Activated CD8-positive, alpha-beta T cell treated with anti-CD3 and anti-CD28 coated beads for 36 hours (primary cell): ENCODE measurements at regions not wholly inside any gene's neighbourhood (a gene's known extent, or its start where the extent isn't known, plus 50 kb on each side); places are given as distances from the start of the nearest gene placed in this dataset.

ENCODE experiments used
- ATAC-seq: fragments of 200-7000 bp; cut with Tn5 transposase; one replicate; pipeline ENCODE4 v1.10.0; 2021; ENCODE audit warnings: mild to moderate bottlenecking, moderate library complexity
- CTCF ChIA-PET: fragments of 350-600 bp; sonication (Branson Sonifier 250); formaldehyde crosslinking; loops from one replicate; lab custom pipeline; 2021; ENCODE audit warnings: antibody characterized with exemption; lab: Charles Lee
- POLR2A ChIA-PET: fragments of 350-600 bp; sonication (Branson Sonifier 250); formaldehyde crosslinking; loops from one replicate; lab custom pipeline; 2021; ENCODE audit warnings: antibody characterized with exemption; lab: Charles Lee
- DNase-seq: peaks from one replicate; pipeline ENCODE4 v3.0.0-alpha.2; 2020
- H3K27ac Mint-ChIP-seq: one replicate; pipeline ENCODE4 v1.8.0; 2021; ENCODE audit warnings: mild to moderate bottlenecking, mixed read lengths
- H3K27me3 Mint-ChIP-seq: one replicate; pipeline ENCODE4 v1.8.0; 2021; ENCODE audit warnings: mixed read lengths
- H3K36me3 Mint-ChIP-seq: one replicate; pipeline ENCODE4 v1.8.0; 2021; ENCODE audit warnings: low read depth, mixed read lengths
- H3K4me1 Mint-ChIP-seq: one replicate; pipeline ENCODE4 v1.8.0; 2021; ENCODE audit warnings: low read depth, mixed read lengths
- H3K4me3 Mint-ChIP-seq: one replicate; pipeline ENCODE4 v1.8.0; 2021; ENCODE audit warnings: mild to moderate bottlenecking, moderate library complexity, mixed read lengths
- H3K9me3 Mint-ChIP-seq: one replicate; pipeline ENCODE4 v1.8.0; 2021; ENCODE audit warnings: mixed read lengths
- intact Hi-C: fragments of 100-400 bp; cut with micrococcal nuclease; formaldehyde crosslinking; loops from one replicate; pipeline ENCODE4 v1.10.0; 2022
- TF ChIP-seq, protein P1 (sequence below): fragments of 200-600 bp; IDR thresholded peaks from one replicate; pipeline ENCODE4 v1.8.0; 2022; ENCODE audit warnings: antibody characterized with exemption, mild to moderate bottlenecking

DNA sequence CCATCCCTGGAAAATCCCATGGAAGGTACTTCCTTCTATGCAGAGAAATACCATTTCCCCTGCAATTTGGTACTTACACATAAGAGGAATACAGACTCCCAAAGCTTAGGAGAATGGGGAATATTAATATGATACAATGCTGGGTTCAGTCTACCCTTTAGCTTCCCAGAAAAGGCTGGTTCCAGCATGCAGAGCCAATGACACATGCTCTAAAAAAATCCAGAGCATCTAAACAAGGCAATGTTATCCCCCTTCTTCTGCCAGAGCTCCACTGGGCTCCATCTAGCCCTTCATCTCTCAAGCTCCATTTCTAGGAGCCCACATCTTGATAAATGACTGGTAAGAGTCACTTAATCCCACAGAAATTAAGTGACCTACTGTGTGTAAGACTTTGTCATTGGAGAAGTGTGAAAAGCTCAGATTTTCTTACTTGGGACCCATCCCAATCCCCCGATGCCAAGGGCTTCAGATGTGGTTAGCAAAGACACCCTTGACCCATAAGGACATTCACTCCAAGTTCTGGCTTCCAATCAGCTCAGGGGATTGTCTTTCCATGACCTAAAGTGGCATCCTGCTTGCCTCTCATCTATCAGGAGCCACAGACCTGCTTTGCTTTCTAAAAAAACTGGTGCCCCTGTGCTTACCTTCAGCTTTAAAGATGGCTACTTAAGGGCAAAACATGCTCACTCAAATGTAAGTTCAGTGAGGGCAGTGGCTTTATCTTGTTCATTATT is 137.5 kb downstream of the UNC5CL start:
- Mint-ChIP-seq H3K27me3 (peaks cover 12% of the 10 kb centered on the region), H3K4me3 (no peak overlapping the region), H3K9me3 (no peaks in the 10 kb centered on the region), H3K27ac (no peak overlapping the region), H3K4me1 (no peaks in the 10 kb centered on the region), H3K36me3 (no peaks in the 10 kb centered on the region)
- ChIA-PET POLR2A (no interaction called here), CTCF (no interaction called here)
- ATAC-seq (no peak), DNase-seq (no peak)
- TF ChIP-seq, protein P1, sequence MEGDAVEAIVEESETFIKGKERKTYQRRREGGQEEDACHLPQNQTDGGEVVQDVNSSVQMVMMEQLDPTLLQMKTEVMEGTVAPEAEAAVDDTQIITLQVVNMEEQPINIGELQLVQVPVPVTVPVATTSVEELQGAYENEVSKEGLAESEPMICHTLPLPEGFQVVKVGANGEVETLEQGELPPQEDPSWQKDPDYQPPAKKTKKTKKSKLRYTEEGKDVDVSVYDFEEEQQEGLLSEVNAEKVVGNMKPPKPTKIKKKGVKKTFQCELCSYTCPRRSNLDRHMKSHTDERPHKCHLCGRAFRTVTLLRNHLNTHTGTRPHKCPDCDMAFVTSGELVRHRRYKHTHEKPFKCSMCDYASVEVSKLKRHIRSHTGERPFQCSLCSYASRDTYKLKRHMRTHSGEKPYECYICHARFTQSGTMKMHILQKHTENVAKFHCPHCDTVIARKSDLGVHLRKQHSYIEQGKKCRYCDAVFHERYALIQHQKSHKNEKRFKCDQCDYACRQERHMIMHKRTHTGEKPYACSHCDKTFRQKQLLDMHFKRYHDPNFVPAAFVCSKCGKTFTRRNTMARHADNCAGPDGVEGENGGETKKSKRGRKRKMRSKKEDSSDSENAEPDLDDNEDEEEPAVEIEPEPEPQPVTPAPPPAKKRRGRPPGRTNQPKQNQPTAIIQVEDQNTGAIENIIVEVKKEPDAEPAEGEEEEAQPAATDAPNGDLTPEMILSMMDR = no peak
- intact Hi-C loops = no loop called here

DNA sequence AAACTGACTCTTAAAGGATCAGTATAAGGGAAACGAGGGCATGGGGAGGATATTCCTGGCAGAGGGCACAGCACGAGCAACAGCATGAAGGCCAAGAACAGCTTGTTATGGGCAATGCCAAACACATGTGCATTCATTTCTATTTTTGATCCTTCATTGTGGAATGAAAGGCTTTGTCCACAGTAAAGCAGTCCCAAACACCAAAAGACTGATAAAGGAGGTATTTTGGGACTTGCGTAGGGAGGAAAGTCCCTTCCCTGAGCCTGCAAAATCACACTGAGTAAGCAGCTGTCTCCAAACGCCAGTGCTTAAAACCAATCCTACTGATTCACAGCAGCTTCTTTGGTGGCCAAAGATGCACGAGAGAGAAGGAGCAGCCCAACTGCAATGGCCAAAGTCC is 138.2 kb downstream of the UNC5CL start:
- Mint-ChIP-seq H3K4me3 (no peak overlapping the region), H3K27ac (no peak overlapping the region), H3K4me1 (no peaks in the 10 kb centered on the region), H3K9me3 (no peaks in the 10 kb centered on the region), H3K36me3 (no peaks in the 10 kb centered on the region), H3K27me3 (peaks cover 12% of the 10 kb centered on the region)
- DNase-seq (no peak), ATAC-seq (no peak)
- TF ChIP-seq, protein P1 = no peak
- CTCF ChIA-PET = no interaction called here
- intact Hi-C loops = no loop called here
- POLR2A ChIA-PET = no interaction called here

DNA sequence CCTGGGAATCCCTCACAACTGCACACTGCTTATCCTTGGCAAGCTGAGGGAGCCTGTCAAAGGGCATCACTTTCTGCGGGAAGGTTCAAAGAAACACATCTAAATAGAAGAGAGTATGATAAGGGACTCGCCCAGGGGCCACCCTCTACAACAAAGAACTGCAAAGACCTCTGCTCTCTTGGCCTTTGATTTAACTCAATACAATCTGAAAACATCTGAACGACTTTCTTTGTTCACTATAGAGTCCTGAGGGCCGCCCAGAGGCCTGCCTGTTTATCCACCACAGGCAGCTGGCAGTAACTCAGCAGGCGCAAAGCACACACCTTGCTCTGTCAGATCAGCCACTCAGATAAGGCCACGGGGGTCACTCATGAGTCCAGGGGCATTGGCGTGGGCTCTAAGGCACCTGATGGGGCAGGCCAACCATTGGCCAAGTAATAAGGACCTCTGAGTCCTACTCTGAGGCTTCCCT is 139.3 kb downstream of the UNC5CL start:
- no peak overlapping the region for H3K27ac Mint-ChIP-seq
- peaks cover 11% of the 10 kb centered on the region for H3K27me3 Mint-ChIP-seq
- TF ChIP-seq, protein P1 = no peak
- H3K4me3 Mint-ChIP-seq = no peak overlapping the region
- CTCF ChIA-PET = no interaction called here
- no peaks in the 10 kb centered on the region for H3K4me1 Mint-ChIP-seq
- H3K9me3 Mint-ChIP-seq = no peaks in the 10 kb centered on the region
- no peaks in the 10 kb centered on the region for H3K36me3 Mint-ChIP-seq
- ATAC-seq = no peak
- intact Hi-C loops = no loop called here
- POLR2A ChIA-PET = no interaction called here
- no peak for DNase-seq

DNA sequence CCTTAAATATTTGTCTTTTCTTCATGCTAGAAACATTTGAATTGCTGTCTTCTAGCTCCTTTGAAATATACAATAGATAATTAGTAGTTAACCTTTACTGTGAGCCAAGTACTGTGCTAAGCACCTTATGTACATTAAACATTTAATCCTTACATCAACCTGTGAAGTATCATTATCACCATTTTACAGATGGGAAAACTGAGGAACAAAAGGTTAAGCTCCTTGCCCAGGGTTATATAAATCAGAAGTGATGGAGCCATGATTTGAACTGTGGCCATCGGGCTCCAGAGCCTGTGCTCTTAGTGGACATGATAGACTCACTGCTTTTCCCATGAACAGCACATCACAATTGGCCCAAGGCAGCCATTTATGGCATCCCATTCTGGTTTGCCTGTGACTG is 140.9 kb downstream of the UNC5CL start:
- CTCF ChIA-PET = no interaction called here
- H3K27me3 Mint-ChIP-seq = peaks cover 7% of the 10 kb centered on the region

DNA sequence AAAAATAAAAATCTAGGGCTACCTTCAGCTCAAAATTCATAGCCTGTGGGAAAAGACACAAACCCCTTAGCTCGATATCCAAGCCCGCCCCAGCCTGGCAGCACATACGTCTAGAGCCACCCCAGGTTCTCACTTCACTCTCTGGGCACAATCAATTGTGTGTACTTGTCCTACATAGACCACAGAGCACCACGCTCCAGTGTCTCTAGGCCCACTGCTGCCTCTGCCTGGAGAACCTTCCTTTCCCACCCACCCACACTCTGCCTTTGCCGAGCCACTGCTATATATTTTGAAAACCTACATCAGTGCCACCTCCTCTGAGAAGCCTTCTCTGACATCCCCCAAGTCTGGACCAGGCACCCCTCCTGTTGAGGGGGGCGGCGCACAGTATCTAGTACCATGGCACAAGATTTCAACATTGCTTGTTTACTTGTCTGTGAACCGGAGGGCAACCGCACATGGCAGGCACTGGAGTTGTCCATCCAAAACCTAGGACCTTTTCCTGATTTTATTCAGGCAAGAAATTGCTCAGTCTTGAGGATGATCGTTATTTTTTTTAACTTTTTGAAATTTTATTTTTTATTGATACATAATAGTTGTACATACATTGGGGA is 141.5 kb downstream of the UNC5CL start:
- DNase-seq (no peak), ATAC-seq (no peak)
- Mint-ChIP-seq H3K36me3 (no peaks in the 10 kb centered on the region), H3K27me3 (peaks cover 7% of the 10 kb centered on the region), H3K4me3 (no peak overlapping the region), H3K9me3 (no peaks in the 10 kb centered on the region), H3K4me1 (no peaks in the 10 kb centered on the region), H3K27ac (no peak overlapping the region)
- TF ChIP-seq, protein P1 = no peak
- CTCF ChIA-PET = no interaction called here
- intact Hi-C loops = no loop called here
- POLR2A ChIA-PET = no interaction called here

More for the DNA sequence above, 140.9 kb downstream of the UNC5CL start:
- POLR2A ChIA-PET = no interaction called here
- H3K27ac Mint-ChIP-seq = no peak overlapping the region
- H3K4me3 Mint-ChIP-seq = no peak overlapping the region
- no peaks in the 10 kb centered on the region for H3K9me3 Mint-ChIP-seq
- no peaks in the 10 kb centered on the region for H3K36me3 Mint-ChIP-seq
- TF ChIP-seq, protein P1 = no peak
- DNase-seq (no peak), ATAC-seq (no peak)
- no peaks in the 10 kb centered on the region for H3K4me1 Mint-ChIP-seq
- intact Hi-C loops = no loop called here
